Keratinocyte (primary cell): ENCODE measurements at regions not wholly inside any gene's neighbourhood (a gene's known extent, or its start where the extent isn't known, plus 50 kb on each side); places are given as distances from the start of the nearest gene placed in this dataset.

Experiments used
- EZH2 ChIP-seq: IDR thresholded peaks from one replicate; pipeline ENCODE4 v1.6.1; 2012; ENCODE audit warnings: inconsistent platforms, mild to moderate bottlenecking, low read length, moderate library complexity
- TF ChIP-seq, protein P1 (sequence below), 3 experiments: IDR thresholded peaks in 1 of 3; conservative IDR thresholded peaks in 1 of 3; optimal IDR thresholded peaks in 1 of 3; 2 replicates in 2 of 3; 3 replicates in 1 of 3; pipeline versions ENCODE3 to v1.5.1; 2011; ENCODE audit warnings: low read length in 3 of 3, mild to moderate bottlenecking in 3 of 3, moderate library complexity in 2 of 3, control low read depth in 1 of 3, inconsistent platforms in 1 of 3; ENCODE audit not compliant: insufficient read depth in 2 of 3; ENCODE audit errors: extremely low read depth in 1 of 3

DNA sequence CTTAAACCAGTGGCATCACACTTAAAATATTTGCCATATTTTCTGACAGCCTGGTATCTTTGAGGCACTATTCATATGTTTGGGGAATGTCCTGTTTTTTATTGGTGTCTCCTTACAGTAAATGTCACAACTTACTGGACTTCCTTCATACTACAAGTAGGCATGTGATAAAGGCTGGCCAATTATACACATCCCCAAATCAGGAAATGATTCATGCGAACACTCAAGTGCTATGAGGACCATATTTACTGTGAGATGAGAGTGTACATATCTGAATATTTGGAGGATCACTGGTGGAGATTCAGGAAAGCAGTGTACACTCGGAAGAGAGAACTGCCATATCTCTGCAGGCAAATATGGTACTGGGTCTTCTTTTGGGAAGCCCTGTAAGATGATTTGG, 913.8 kb upstream of the CHORDC1 start:
- TF ChIP-seq, protein P1, sequence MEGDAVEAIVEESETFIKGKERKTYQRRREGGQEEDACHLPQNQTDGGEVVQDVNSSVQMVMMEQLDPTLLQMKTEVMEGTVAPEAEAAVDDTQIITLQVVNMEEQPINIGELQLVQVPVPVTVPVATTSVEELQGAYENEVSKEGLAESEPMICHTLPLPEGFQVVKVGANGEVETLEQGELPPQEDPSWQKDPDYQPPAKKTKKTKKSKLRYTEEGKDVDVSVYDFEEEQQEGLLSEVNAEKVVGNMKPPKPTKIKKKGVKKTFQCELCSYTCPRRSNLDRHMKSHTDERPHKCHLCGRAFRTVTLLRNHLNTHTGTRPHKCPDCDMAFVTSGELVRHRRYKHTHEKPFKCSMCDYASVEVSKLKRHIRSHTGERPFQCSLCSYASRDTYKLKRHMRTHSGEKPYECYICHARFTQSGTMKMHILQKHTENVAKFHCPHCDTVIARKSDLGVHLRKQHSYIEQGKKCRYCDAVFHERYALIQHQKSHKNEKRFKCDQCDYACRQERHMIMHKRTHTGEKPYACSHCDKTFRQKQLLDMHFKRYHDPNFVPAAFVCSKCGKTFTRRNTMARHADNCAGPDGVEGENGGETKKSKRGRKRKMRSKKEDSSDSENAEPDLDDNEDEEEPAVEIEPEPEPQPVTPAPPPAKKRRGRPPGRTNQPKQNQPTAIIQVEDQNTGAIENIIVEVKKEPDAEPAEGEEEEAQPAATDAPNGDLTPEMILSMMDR (optimal IDR thresholded peaks at IDR 0.05 in 1 of 3, IDR thresholded peaks at IDR 0.05 in 1 of 3, conservative IDR thresholded peaks at IDR 0.05 in 1 of 3; ENCODE audit: extremely low read depth in 1 of 3, insufficient read depth in 2 of 3, low read length in 3 of 3) = no peak
- no peak for TF ChIP-seq EZH2
